ENCODE measurements at regions not wholly inside any gene's neighbourhood (a gene's known extent, or its start where the extent isn't known, plus 50 kb on each side); places are given as distances from the start of the nearest gene placed in this dataset.

DNA sequence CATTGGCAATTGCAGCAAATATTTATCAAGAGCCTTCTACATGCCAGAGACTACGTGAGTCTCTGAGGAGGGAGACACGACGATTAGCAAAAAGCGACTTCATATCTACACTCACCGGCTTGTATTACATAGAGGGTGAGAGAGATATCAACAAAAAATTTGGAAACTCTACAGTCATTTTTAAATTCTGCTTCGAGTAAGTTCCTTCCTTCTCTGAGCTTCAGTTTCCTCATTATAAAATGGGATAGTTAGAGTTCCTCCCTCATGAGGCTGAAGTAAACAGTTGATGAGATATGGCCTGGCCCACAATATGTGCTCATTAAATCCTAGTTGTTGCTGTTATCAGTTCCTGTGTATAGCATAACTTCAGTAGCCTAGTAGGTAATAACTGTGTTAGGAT lies 64.1 kb upstream of the SIRPA start:
- Mint-ChIP-seq H3K27ac (no peak overlapping the region), H3K4me3 (no peak overlapping the region), H3K27me3 (ENCODE audit: insufficient read depth) (peaks cover 16% of the 10 kb centered on the region), H3K4me1 (peaks cover 11% of the 10 kb centered on the region), H3K9me3 (no peaks in the 10 kb centered on the region), H3K36me3 (ENCODE audit: low read depth) (no peaks in the 10 kb centered on the region)
- Histone ChIP-seq H3K27me3 (ENCODE audit: control insufficient read depth, insufficient read depth, low read length, poor library complexity, severe bottlenecking) (no peaks in the 10 kb centered on the region), H3K27ac (ENCODE audit: low read depth, low read length) (no peak overlapping the region), H3K36me3 (ENCODE audit: control insufficient read depth, insufficient read depth, low read length) (no peaks in the 10 kb centered on the region), H3K4me1 (ENCODE audit: control insufficient read depth, insufficient read depth, low read length) (no peaks in the 10 kb centered on the region), H3K9me3 (ENCODE audit: control insufficient read depth, low read length) (no peaks in the 10 kb centered on the region), H3K4me3 (ENCODE audit: low read length) (no peak overlapping the region), H3K9ac (ENCODE audit: extremely low read depth, low read length, poor library complexity, severe bottlenecking) (no peak overlapping the region)
- DNase-seq: no peak
- TF ChIP-seq, protein P1, sequence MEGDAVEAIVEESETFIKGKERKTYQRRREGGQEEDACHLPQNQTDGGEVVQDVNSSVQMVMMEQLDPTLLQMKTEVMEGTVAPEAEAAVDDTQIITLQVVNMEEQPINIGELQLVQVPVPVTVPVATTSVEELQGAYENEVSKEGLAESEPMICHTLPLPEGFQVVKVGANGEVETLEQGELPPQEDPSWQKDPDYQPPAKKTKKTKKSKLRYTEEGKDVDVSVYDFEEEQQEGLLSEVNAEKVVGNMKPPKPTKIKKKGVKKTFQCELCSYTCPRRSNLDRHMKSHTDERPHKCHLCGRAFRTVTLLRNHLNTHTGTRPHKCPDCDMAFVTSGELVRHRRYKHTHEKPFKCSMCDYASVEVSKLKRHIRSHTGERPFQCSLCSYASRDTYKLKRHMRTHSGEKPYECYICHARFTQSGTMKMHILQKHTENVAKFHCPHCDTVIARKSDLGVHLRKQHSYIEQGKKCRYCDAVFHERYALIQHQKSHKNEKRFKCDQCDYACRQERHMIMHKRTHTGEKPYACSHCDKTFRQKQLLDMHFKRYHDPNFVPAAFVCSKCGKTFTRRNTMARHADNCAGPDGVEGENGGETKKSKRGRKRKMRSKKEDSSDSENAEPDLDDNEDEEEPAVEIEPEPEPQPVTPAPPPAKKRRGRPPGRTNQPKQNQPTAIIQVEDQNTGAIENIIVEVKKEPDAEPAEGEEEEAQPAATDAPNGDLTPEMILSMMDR (conservative IDR thresholded peaks at IDR 0.05): no peak
- WGBS, 2 experiments (ENCODE audit: insufficient coverage in 1 of 2, insufficient read length in 1 of 2): 85 to 87% methylated on average over 6 of the region's 6 CpGs

DNA sequence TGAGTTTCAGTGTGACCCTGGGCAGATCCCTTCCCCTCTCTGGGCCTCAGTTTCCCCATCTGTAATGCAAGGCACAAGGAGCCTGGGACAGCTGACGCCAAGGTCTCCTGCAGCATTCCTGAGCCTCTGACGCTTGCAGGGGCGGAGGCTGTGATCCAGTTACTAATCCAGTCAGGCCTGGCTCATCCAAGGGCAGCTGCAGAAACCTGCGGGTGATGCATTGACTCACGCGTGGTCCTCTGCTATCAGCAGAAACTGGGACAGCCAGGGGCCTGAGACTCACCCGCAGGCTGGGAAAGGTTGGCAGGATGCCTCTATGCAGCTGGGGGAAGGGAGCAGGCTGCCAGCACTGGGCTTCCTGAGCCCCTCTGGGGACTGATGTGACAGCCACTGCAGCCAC lies 65.0 kb upstream of the SIRPA start:
- no peaks in the 10 kb centered on the region for H3K36me3 ChIP-seq (ENCODE audit: control insufficient read depth, insufficient read depth, low read length)
- Mint-ChIP-seq H3K9me3 (no peaks in the 10 kb centered on the region), H3K4me1 (peaks cover 11% of the 10 kb centered on the region), H3K4me3 (no peak overlapping the region), H3K27ac (no peak overlapping the region), H3K36me3 (ENCODE audit: low read depth) (no peaks in the 10 kb centered on the region), H3K27me3 (ENCODE audit: insufficient read depth) (peaks cover 13% of the 10 kb centered on the region)
- no peaks in the 10 kb centered on the region for H3K9me3 ChIP-seq (ENCODE audit: control insufficient read depth, low read length)
- no peaks in the 10 kb centered on the region for H3K4me1 ChIP-seq (ENCODE audit: control insufficient read depth, insufficient read depth, low read length)
- H3K27me3 ChIP-seq (ENCODE audit: control insufficient read depth, insufficient read depth, low read length, poor library complexity, severe bottlenecking): no peaks in the 10 kb centered on the region
- WGBS, 2 experiments (ENCODE audit: insufficient coverage in 1 of 2, insufficient read length in 1 of 2): 82 to 86% methylated on average over 6 to 7 of the region's 7 CpGs
- H3K27ac ChIP-seq (ENCODE audit: low read depth, low read length): no peak overlapping the region
- H3K9ac ChIP-seq (ENCODE audit: extremely low read depth, low read length, poor library complexity, severe bottlenecking): no peak overlapping the region
- DNase-seq: peak; percentile 66
- H3K4me3 ChIP-seq (ENCODE audit: low read length): no peak overlapping the region
- TF ChIP-seq, protein P1 (conservative IDR thresholded peaks at IDR 0.05): no peak

DNA sequence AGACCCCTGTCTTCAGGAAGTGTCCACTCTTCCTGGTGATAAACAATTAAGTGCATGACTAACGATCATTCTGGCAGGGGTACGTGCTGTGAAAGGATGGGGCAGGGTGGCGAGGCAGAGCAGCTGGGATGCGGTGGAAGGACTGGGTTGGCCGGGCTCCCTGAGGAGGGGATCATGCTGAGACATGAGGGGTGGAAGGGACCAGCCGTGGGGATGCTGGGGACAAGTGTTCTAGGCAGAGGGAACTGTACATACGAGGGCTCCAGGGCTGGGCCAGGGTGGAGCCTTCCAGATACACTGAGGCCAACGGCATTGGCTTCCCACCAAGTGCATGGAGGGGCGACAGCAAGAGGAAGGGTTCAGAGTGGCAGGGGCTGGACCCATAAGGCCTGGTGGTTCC lies 65.7 kb upstream of the SIRPA start:
- Histone ChIP-seq H3K4me3 (ENCODE audit: low read length) (no peak overlapping the region), H3K9me3 (ENCODE audit: control insufficient read depth, low read length) (no peaks in the 10 kb centered on the region), H3K9ac (ENCODE audit: extremely low read depth, low read length, poor library complexity, severe bottlenecking) (no peak overlapping the region), H3K27me3 (ENCODE audit: control insufficient read depth, insufficient read depth, low read length, poor library complexity, severe bottlenecking) (no peaks in the 10 kb centered on the region), H3K36me3 (ENCODE audit: control insufficient read depth, insufficient read depth, low read length) (no peaks in the 10 kb centered on the region), H3K4me1 (ENCODE audit: control insufficient read depth, insufficient read depth, low read length) (no peaks in the 10 kb centered on the region), H3K27ac (ENCODE audit: low read depth, low read length) (no peak overlapping the region)
- DNase-seq: no peak
- 87 to 88% methylated on average over 7 to 9 of the region's 9 CpGs for WGBS, 2 experiments (ENCODE audit: insufficient coverage in 1 of 2, insufficient read length in 1 of 2)
- no peak overlapping the region for H3K27ac Mint-ChIP-seq
- peaks cover 16% of the 10 kb centered on the region for H3K4me1 Mint-ChIP-seq
- H3K36me3 Mint-ChIP-seq (ENCODE audit: low read depth): no peaks in the 10 kb centered on the region
- TF ChIP-seq, protein P1 (conservative IDR thresholded peaks at IDR 0.05): no peak
- peaks cover 13% of the 10 kb centered on the region for H3K27me3 Mint-ChIP-seq (ENCODE audit: insufficient read depth)
- H3K4me3 Mint-ChIP-seq: no peak overlapping the region
- H3K9me3 Mint-ChIP-seq: no peaks in the 10 kb centered on the region
